ENCODE measurements at regions not wholly inside any gene's neighbourhood (a gene's known extent, or its start where the extent isn't known, plus 50 kb on each side); places are given as distances from the start of the nearest gene placed in this dataset.

DNA sequence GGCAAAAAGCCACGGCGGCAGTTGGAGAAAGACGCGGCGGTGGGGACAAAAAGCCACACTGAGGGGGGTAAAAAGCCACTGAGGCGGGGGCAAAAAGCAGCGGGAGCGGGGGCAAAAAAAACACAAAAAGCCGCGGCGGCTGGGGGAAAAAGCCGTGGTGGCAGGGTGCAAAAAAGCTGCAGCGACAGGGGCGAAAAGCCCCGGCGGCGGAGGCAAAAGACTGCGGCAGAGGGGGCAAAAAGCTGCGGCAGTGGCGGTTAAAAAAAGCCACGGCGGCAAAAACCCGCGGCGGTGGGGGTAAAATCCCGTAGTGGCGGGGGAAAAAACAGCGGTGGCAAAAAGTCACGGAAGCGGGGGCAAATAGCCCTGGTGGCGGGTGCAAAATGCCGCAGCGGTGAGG lies 527.3 kb downstream of the ZNF33B start:
- Histone ChIP-seq H3K9me3 (ENCODE audit: control insufficient read depth, insufficient read depth, low read length) (no peaks in the 10 kb centered on the region; the same call in 1 of the 2 replicates), H3K4me3 (ENCODE audit: low read length) (no peak overlapping the region), H3F3A (ENCODE audit: control insufficient read depth, insufficient read depth) (no peaks in the 10 kb centered on the region), H3K27ac (ENCODE audit: low read depth, low read length) (no peak overlapping the region), H4K20me1 (ENCODE audit: control insufficient read depth, insufficient read depth, low read depth, low read length) (no peaks in the 10 kb centered on the region), H3K4me1 (ENCODE audit: control insufficient read depth, low read length) (no peaks in the 10 kb centered on the region), H3K36me3 (ENCODE audit: control insufficient read depth, low read length) (no peaks in the 10 kb centered on the region), H3K27me3 (ENCODE audit: control insufficient read depth, low read length) (no peaks in the 10 kb centered on the region), H3K79me2 (ENCODE audit: control insufficient read depth, low read length) (no peaks in the 10 kb centered on the region), H3K9me2 (replicated peaks; ENCODE audit: control insufficient read depth, low read length) (no peaks in the 10 kb centered on the region), H3K4me2 (ENCODE audit: low read length) (no peak overlapping the region)
- no peak for TF ChIP-seq CTCF (IDR thresholded peaks at IDR 0.05; ENCODE audit: low read depth, low read length, poor library complexity, severe bottlenecking)
- no peak for TF ChIP-seq EZH2phosphoT487 (IDR thresholded peaks at IDR 0.05; ENCODE audit: borderline replicate concordance, low read length)
